ENCODE measurements at regions not wholly inside any gene's neighbourhood (a gene's known extent, or its start where the extent isn't known, plus 50 kb on each side); places are given as distances from the start of the nearest gene placed in this dataset.

GRCh38 chr9:13596383-13596970 is 317.0 kb upstream of the MPDZ start:
- no peak for DNase-seq (ENCODE audit: low spot score)

DNA sequence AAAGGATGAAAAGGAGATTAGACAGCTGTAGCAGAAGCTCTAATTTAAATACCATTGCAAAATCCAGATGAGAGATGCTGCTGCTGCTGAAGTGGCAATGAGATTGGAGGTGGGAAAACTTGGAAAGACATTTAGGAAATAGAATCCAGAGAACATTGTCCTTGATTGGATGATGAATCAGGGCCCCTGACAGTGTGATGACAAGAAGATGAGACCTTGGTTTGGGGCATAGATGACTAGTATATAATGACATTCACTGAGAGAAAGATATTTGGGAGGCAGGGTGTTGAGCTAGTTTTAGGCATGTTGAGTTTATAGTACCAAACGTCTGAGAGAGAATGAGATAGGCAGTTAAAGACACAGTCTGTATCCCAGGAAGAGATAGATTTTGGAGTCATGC is 311.5 kb upstream of the MPDZ start:
- DNase-seq (ENCODE audit: low spot score): no peak

GRCh38 chr9:13589034-13589737 is 309.7 kb upstream of the MPDZ start:
- DNase-seq (ENCODE audit: low spot score): no peak

GRCh38 chr9:13588151-13589033 is 308.9 kb upstream of the MPDZ start:
- no peak for DNase-seq (ENCODE audit: low spot score)

DNA sequence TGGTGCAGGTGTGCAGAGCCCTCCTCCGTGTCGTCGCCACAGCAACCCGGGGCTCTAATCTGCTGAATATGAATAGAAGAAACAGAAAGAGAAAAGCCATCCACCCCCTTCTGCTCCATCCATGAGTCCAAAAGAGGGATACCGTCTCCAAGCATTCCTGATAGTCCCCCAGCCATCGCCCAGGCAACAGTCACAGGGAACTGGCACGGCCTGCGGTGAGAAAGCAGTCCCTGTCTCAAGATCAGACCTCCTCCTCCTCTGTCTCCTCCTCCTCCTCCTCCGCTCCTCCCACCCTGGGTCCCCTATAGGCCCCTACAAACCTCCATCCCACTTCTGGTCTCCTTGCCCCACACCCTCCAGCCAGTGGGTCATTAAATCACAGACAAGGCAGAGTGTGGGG is 308.1 kb upstream of the MPDZ start:
- peak; percentile 87 for DNase-seq (ENCODE audit: low spot score)

GRCh38 chr9:13586587-13587374 is 307.3 kb upstream of the MPDZ start:
- no peak for DNase-seq (ENCODE audit: low spot score)

DNA sequence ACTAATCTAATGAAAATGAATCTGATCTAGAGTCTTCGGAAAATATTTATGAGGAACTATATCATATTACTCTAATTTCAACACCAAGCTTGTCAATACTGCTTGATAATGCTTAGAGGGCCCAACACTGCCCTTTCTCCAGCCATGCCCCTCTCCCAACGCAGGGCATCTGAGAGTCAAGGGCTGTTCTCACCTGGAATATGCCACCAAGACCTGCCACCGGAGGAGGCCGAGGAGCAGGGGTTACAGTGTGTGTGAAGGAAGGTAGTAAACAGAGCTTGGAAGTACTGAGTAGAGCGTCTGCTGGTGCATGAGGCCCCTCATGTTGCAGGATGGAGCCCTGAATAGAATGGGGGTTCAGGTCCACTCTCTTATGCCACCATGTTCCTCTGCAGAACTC is 301.3 kb upstream of the MPDZ start:
- no peak for DNase-seq (ENCODE audit: low spot score)

- DNase-seq (ENCODE audit: low spot score): no peak
Measured at GRCh38 chr9:13580131-13580530, 300.6 kb upstream of the MPDZ start.

DNA sequence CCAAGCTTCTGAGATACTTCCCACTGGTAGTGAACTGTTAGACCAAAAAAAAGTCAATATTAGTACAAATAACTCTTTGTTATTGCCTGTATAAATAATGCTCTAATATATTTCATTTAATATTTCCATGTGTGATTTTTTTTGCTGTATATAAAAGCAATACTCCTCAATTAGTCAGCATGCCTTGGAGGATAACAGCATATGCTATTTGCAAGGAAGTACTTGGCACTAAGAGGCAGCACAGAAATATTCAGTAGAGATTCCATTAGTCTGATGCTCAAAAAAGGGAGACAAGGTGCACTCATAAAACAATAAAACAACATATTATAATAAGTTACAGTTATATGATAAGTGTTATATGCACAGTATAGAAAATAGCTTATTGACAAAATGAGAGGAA is 296.6 kb upstream of the MPDZ start:
- DNase-seq (ENCODE audit: low spot score): no peak

DNA sequence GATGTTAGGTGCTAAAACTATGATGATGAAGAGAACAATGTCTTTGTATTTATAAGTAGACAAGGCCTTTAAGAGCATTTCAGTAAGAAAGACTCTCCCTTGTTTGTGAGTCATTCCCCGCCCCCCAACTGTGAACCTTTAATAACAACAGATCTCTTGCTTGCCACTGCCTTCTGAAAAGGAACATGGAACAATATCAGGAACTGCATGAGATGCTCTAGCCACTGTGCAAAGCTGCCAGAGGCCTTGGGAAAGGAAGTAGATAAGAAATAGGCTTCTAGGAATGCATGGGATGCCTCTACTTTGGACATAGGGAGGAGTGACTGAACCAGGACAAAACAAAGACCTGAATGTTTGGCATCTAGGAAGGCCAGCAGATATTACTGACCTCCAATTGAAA is 296.1 kb upstream of the MPDZ start:
- DNase-seq (ENCODE audit: low spot score): no peak

- no peak for DNase-seq (ENCODE audit: low spot score)
Measured at GRCh38 chr9:13570068-13570974, 290.8 kb upstream of the MPDZ start.

DNA sequence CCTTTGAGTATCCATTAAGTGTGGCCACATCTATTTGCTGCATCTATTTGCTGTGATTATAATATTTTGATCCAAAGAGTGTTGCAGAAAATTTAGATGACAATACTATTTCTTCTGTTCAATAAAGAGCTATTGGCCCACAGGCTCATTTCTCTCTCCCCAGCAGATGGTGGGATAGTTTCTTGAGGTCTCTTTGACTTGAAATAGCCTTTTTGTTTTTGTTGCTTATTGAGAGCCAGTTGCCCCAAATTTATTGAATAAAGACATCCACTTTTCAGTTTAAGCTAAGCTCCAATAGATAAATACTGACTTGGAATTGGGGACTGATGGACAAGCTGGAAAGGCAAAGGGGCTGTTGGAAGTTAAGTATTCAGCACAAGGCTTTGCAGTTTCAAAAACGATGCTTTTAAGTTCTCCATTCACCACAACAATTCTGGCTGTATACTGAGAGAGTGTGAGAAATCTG is 290.1 kb upstream of the MPDZ start:
- DNase-seq (ENCODE audit: low spot score): no peak

DNA sequence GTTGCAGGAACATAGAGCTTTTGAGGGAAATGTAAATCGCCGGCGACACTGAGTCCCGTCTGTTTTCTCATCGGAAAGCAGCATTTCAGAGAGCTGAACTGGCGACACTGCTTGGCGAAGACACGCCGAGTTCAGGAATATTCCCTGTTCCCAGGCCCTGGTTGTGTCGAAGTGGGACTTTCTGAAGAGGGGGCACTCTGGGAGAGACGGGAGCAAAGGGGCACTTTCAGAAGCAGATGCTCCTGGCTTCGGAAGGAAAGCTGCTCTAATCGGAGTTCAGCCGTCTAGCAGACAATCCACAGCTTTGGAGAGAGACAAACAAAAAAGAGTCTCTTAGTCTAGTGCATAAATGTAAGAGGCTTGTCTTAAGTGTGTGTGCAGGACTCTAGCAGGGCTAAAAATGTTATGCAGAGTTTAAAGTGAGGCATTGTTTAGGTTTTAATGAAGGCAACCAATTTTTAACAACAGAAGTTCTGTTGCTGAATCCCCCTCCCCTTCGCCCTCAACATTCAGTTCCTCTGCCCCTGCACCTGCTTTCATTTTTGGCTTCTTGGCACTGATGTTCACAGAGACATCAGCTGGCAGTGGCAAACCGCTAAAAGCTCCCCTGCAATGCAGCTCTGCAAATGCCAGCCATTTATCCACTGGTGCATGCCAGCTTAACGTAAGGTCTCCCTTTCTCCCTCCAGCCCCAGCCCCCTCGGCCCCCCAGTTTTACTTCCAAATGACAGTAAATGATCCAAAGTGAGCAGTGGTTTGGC is 289.5 kb upstream of the MPDZ start:
- no peak for DNase-seq (ENCODE audit: low spot score)

DNA sequence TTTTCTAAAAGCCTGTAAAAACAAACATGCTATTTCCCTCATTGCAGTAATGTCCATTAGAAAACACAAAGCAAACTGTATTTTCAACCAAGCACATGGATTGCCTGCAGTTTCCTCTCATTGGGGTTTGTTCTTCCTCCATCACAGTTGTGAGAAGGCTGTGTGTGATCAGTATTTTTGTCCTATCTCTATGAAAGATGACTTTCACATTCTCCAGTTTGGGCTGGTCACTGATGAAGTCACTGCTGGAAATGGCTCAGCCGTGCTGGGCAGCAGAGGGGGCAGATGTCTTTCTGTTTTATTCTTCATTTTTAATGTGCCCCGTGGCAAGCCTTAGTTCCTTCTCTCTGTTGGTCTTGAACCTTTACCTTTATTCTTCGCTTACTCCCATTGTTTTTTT is 288.9 kb upstream of the MPDZ start:
- no peak for DNase-seq (ENCODE audit: low spot score)

- no peak for DNase-seq (ENCODE audit: low spot score)
Measured at GRCh38 chr9:13567833-13568232, 288.3 kb upstream of the MPDZ start.

GRCh38 chr9:13557746-13558145 is 278.3 kb upstream of the MPDZ start:
- no peak for DNase-seq (ENCODE audit: low spot score)

DNA sequence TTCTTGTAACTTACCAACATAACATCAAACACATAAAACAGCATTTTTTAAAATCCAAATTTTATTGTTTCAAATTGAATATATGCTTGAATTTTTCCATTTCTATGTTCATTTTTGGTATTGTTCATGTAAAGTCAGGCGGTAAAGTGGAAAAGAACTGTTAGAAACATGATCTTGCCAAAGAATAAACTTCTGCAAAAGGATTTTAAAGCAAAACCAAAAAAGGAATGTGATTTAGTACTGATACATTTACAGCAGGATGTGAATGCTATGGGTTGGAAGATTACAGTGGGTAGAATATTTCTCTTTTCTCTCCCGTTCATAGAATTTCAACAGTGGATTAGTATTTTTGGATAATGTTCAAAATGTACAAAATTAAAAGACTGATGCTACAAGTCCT is 277.2 kb upstream of the MPDZ start:
- no peak for DNase-seq (ENCODE audit: low spot score)

- DNase-seq (ENCODE audit: low spot score): no peak
Measured at GRCh38 chr9:13555989-13556500, 276.6 kb upstream of the MPDZ start.

GRCh38 chr9:13555516-13555915 is 276.0 kb upstream of the MPDZ start:
- no peak for DNase-seq (ENCODE audit: low spot score)

DNA sequence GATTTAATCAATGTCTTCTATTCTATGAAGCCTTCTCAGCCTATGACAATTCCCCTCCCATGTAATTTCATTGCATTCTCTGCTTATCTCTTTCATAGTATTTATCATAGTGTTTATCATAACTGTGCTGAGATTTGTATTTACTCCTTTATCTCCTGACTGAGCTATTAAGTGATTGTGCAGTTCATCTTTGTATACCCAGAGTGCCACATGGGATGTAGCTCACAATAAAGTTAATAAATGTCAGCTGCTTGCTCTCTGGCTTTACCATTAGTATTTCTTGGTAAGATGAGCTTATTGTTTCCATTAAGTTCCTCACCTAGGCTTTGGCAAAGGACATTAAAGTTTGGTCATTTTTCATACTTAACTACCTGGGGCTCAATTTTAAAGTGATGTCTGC is 275.1 kb upstream of the MPDZ start:
- no peak for DNase-seq (ENCODE audit: low spot score)

All from ecto neural progenitor cell (in vitro differentiated cells).